Endothelial cell of umbilical vein (primary cell): ENCODE measurements at regions not wholly inside any gene's neighbourhood (a gene's known extent, or its start where the extent isn't known, plus 50 kb on each side); places are given as distances from the start of the nearest gene placed in this dataset.

ENCODE experiments used
- BruUV-seq: library from RNA; stranded (reverse); fragments of 400-500 nt; replicated peaks from 2 replicates; lab custom pipeline; 2021; lab: Mats Ljungman, UMichigan
- CTCF ChIA-PET: fragments of 300-600, 350-600 bp; sonication (Branson Sonifier 250); formaldehyde crosslinking; loops from one replicate; lab custom pipeline; 2021; ENCODE audit warnings: antibody characterized with exemption, inconsistent platforms; lab: Charles Lee
- POLR2A ChIA-PET: fragments of 300-600, 350-600 bp; sonication (Branson Sonifier 250); formaldehyde crosslinking; loops from one replicate; lab custom pipeline; 2021; ENCODE audit warnings: antibody characterized with exemption, inconsistent platforms; lab: Charles Lee
- DNase-seq: peaks from one replicate; pipeline ENCODE4 v3.0.0-alpha.2; 2011; ENCODE audit warnings: low read depth, low spot score
- FAIRE-seq: peaks from 2 replicates; lab custom pipeline; 2011; peaks lifted over from hg19 to GRCh38; lab: Jason Lieb, UNC
- H2AFZ ChIP-seq: 2 replicates; pipeline ENCODE4 v1.6.0; 2012; ENCODE audit warnings: low read depth, low read length, control low read depth, inconsistent platforms
- H3K27ac ChIP-seq: 2 replicates; pipeline ENCODE4 v1.5.1; 2011; ENCODE audit warnings: low read depth, mild to moderate bottlenecking, control low read depth, low read length, moderate library complexity; ENCODE audit not compliant: insufficient read depth
- H3K27me3 ChIP-seq, 2 experiments: 2 replicates each; pipeline versions ENCODE4 v1.6.0 to v1.6.1; 2011; ENCODE audit warnings: low read length in 2 of 2, mixed read lengths in 1 of 2; ENCODE audit not compliant: control insufficient read depth in 2 of 2, insufficient read depth in 2 of 2
- H3K36me3 ChIP-seq, 2 experiments: 2 replicates in 1 of 2; 3 replicates in 1 of 2; pipeline ENCODE4 v1.5.1; 2011; ENCODE audit warnings: low read length in 2 of 2, mild to moderate bottlenecking in 1 of 2, moderate library complexity in 1 of 2; ENCODE audit not compliant: control insufficient read depth in 2 of 2, insufficient read depth in 2 of 2; ENCODE audit errors: extremely low read depth in 1 of 2
- H3K4me1 ChIP-seq: 3 replicates; pipeline ENCODE4 v1.5.1; 2011; ENCODE audit warnings: mild to moderate bottlenecking, low read length; ENCODE audit not compliant: control insufficient read depth, insufficient read depth; ENCODE audit errors: extremely low read depth
- H3K4me2 ChIP-seq: 2 replicates; pipeline ENCODE4 v1.6.1; 2011; ENCODE audit warnings: low read length, control low read depth, mixed read lengths; ENCODE audit not compliant: insufficient read depth
- H3K4me3 ChIP-seq, 3 experiments: fragments of 200-600 bp in 1 of 3; sonication (generic), shearing (Covaris generic) in 1 of 3; replicated peaks in 1 of 3; 2 replicates each; pipeline ENCODE4 v1.5.1; 2011 to 2016; ENCODE audit warnings: control low read depth in 3 of 3, low read length in 3 of 3, mild to moderate bottlenecking in 2 of 3, inconsistent platforms in 1 of 3, low read depth in 1 of 3, moderate library complexity in 1 of 3; ENCODE audit not compliant: insufficient read depth in 1 of 3
- H3K79me2 ChIP-seq: 2 replicates; pipeline ENCODE4 v1.6.0; 2012; ENCODE audit warnings: low read length, inconsistent platforms; ENCODE audit not compliant: control insufficient read depth, insufficient read depth
- H3K9ac ChIP-seq: replicated peaks from 2 replicates; pipeline ENCODE3; 2011; ENCODE audit warnings: low read length, control low read depth; ENCODE audit not compliant: insufficient read depth; ENCODE audit errors: extremely low read depth
- H3K9me1 ChIP-seq: replicated peaks from 3 replicates; pipeline ENCODE4 v1.6.0; 2011; ENCODE audit warnings: mild to moderate bottlenecking, low read length; ENCODE audit not compliant: control insufficient read depth, insufficient read depth; ENCODE audit errors: extremely low read depth
- H3K9me3 ChIP-seq: replicated peaks from 2 replicates; pipeline ENCODE4 v1.5.1; 2012; ENCODE audit warnings: low read length, inconsistent platforms; ENCODE audit not compliant: control insufficient read depth, insufficient read depth
- H4K20me1 ChIP-seq: replicated peaks from 2 replicates; pipeline ENCODE3; 2011; ENCODE audit warnings: mild to moderate bottlenecking, low read length; ENCODE audit not compliant: control insufficient read depth, insufficient read depth; ENCODE audit errors: extremely low read depth
- EZH2 ChIP-seq: IDR thresholded peaks from 2 replicates; pipeline ENCODE4 v1.6.1; 2012; ENCODE audit warnings: borderline replicate concordance, low read depth, mild to moderate bottlenecking, moderate library complexity, low read length, inconsistent platforms; ENCODE audit not compliant: severe bottlenecking
- FOS ChIP-seq: IDR thresholded peaks from 2 replicates; pipeline ENCODE4 v1.6.1; 2011; ENCODE audit warnings: mild to moderate bottlenecking, low read length, moderate library complexity, borderline replicate concordance; ENCODE audit not compliant: insufficient read depth
- GATA2 ChIP-seq: IDR thresholded peaks from 2 replicates; pipeline ENCODE4 v1.7.0; 2011; ENCODE audit warnings: low read depth, mild to moderate bottlenecking, moderate library complexity, mixed read lengths, low read length; ENCODE audit not compliant: insufficient read length, insufficient read depth
- JUN ChIP-seq: IDR thresholded peaks from 2 replicates; pipeline ENCODE4 v1.6.1; 2011; ENCODE audit warnings: borderline replicate concordance, low read depth; ENCODE audit not compliant: insufficient read length, insufficient read depth
- MYC ChIP-seq: IDR thresholded peaks from one replicate; pipeline ENCODE4 v1.6.1; 2011; ENCODE audit warnings: mild to moderate bottlenecking, low read depth, low read length
- POLR2A ChIP-seq: IDR thresholded peaks from 2 replicates; pipeline ENCODE4 v1.6.1; 2012; ENCODE audit warnings: low read depth, mild to moderate bottlenecking, control low read depth, low read length
- POLR2AphosphoS5 ChIP-seq: IDR thresholded peaks from 2 replicates; pipeline ENCODE4 v1.6.1; 2012; ENCODE audit warnings: low read depth, mild to moderate bottlenecking, control low read depth, low read length, moderate library complexity; ENCODE audit not compliant: insufficient read depth
- dilution Hi-C: fragments of 300-500 bp; cut with MboI; formaldehyde crosslinking; loops from one replicate; pipeline ENCODE4 v1.15.0; 2019; ENCODE audit warnings: low sequenced_read_pairs; ENCODE audit not compliant: extremely low pct_ligation_motif_present
- intact Hi-C: fragments of 100-400 bp; cut with micrococcal nuclease; formaldehyde crosslinking; loops from one replicate; pipeline ENCODE4 v1.10.0; 2022
- TF ChIP-seq, protein P1 (sequence below): IDR thresholded peaks from 2 replicates; pipeline ENCODE4 v1.6.1; 2011; ENCODE audit not compliant: insufficient read depth, insufficient read length
- TF ChIP-seq, protein P2 (sequence below), 2 donors: IDR thresholded peaks; 1 replicate in 1 of 2; 2 replicates in 1 of 2; pipeline ENCODE4 v1.5.1; 2011; ENCODE audit warnings: low read length in 2 of 2, mild to moderate bottlenecking in 2 of 2, moderate library complexity in 2 of 2, control low read depth in 1 of 2, inconsistent platforms in 1 of 2, low read depth in 1 of 2; ENCODE audit not compliant: insufficient read depth in 1 of 2; ENCODE audit errors: extremely low read depth in 1 of 2

DNA sequence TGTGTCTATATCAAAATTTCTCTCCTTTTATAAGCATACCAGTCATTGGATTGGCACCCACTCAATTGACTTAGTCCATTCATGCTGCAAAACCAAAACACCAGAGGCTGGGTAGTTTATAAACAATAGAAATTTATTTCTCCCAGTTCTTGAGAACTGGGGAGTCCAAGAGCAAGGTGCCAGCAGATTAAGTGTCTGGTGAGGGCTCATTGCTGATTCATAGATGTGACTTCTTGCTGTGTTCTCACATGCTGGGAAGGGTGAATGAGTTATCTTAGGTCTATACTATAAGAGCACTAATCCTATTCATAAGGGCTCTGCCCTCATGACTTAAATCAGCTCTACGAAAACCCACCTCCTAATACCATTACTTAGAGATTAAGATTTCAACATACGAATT, 501.4 kb downstream of the EPM2A start:
- ChIA-PET CTCF (no interaction called here), POLR2A (no interaction called here)
- TF ChIP-seq EZH2 (no peak), FOS (no peak), JUN (no peak), POLR2A (no peak), MYC (no peak), GATA2 (no peak), POLR2AphosphoS5 (no peak)
- TF ChIP-seq, protein P1, sequence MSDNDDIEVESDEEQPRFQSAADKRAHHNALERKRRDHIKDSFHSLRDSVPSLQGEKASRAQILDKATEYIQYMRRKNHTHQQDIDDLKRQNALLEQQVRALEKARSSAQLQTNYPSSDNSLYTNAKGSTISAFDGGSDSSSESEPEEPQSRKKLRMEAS: no peak
- TF ChIP-seq, protein P2, sequence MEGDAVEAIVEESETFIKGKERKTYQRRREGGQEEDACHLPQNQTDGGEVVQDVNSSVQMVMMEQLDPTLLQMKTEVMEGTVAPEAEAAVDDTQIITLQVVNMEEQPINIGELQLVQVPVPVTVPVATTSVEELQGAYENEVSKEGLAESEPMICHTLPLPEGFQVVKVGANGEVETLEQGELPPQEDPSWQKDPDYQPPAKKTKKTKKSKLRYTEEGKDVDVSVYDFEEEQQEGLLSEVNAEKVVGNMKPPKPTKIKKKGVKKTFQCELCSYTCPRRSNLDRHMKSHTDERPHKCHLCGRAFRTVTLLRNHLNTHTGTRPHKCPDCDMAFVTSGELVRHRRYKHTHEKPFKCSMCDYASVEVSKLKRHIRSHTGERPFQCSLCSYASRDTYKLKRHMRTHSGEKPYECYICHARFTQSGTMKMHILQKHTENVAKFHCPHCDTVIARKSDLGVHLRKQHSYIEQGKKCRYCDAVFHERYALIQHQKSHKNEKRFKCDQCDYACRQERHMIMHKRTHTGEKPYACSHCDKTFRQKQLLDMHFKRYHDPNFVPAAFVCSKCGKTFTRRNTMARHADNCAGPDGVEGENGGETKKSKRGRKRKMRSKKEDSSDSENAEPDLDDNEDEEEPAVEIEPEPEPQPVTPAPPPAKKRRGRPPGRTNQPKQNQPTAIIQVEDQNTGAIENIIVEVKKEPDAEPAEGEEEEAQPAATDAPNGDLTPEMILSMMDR (IDR thresholded peaks at IDR 0.05; ENCODE audit: extremely low read depth in 1 of 2, insufficient read depth in 1 of 2, low read depth in 1 of 2, low read length in 2 of 2): no peak
- Histone ChIP-seq H3K36me3 (no peaks in the 10 kb centered on the region), H4K20me1 (no peaks in the 10 kb centered on the region), H3K27ac (no peak overlapping the region), H3K79me2 (no peaks in the 10 kb centered on the region), H3K27me3 (no peaks in the 10 kb centered on the region), H3K4me2 (no peak overlapping the region), H3K4me3 (no peak overlapping the region), H3K9ac (no peak overlapping the region), H3K4me1 (no peaks in the 10 kb centered on the region), H2AFZ (no peak overlapping the region), H3K9me1 (no peaks in the 10 kb centered on the region), H3K9me3 (no peaks in the 10 kb centered on the region)
- no TSS peak for BruUV-seq
- FAIRE-seq (no peak), DNase-seq (no peak)
- intact Hi-C loops: no loop called here
- dilution Hi-C loops: no loop called here
